ENCODE measurements at regions not wholly inside any gene's neighbourhood (a gene's known extent, or its start where the extent isn't known, plus 50 kb on each side); places are given as distances from the start of the nearest gene placed in this dataset.

GRCh38 chr5:109250080-109250479, 159.7 kb downstream of the PJA2 start:
- Histone ChIP-seq H3K4me1 (ENCODE audit: control insufficient read depth, insufficient read depth, low read length) (no peaks in the 10 kb centered on the region), H2BK5ac (ENCODE audit: low read depth, low read length, poor library complexity, severe bottlenecking) (no peak overlapping the region), H2BK15ac (ENCODE audit: low read depth, low read length) (no peak overlapping the region), H3K9me1 (ENCODE audit: insufficient read depth, low read length) (no peaks in the 10 kb centered on the region), H2AFZ (replicated peaks; ENCODE audit: low read length, poor library complexity) (no peak overlapping the region), H4K5ac (ENCODE audit: low read depth, low read length) (no peak overlapping the region), H3K9me3 (ENCODE audit: control insufficient read depth, insufficient read depth, low read length) (peaks cover 3% of the 10 kb centered on the region; the same call in 1 of the 2 replicates), H2BK20ac (ENCODE audit: low read depth, low read length) (no peak overlapping the region), H3K4ac (ENCODE audit: low read depth, low read length) (no peak overlapping the region), H3K18ac (ENCODE audit: low read depth, low read length) (no peak overlapping the region), H4K91ac (ENCODE audit: insufficient read depth, low read depth, low read length) (no peak overlapping the region), H2AK9ac (replicated peaks; ENCODE audit: low read depth, low read length, poor library complexity) (no peak overlapping the region), H2AK5ac (ENCODE audit: low read depth, low read length) (no peak overlapping the region), H3K27me3 (ENCODE audit: control insufficient read depth, insufficient read depth, low read length) (no peaks in the 10 kb centered on the region; the same call in 1 of the 2 replicates), H4K20me1 (ENCODE audit: insufficient read depth, low read length) (no peaks in the 10 kb centered on the region), H3K4me2 (ENCODE audit: low read depth, low read length) (no peak overlapping the region), H3K14ac (replicated peaks; ENCODE audit: low read depth, low read length) (no peak overlapping the region), H3K23ac (ENCODE audit: low read depth, low read length) (no peak overlapping the region), H3K79me1 (ENCODE audit: low read depth in 1 of 2, low read length in 2 of 2) (no peaks in the 10 kb centered on the region), H3K4me3 (ENCODE audit: insufficient read depth, low read depth, low read length) (no peak overlapping the region), H4K8ac (ENCODE audit: low read depth in 2 of 2, low read length in 2 of 2) (no peak overlapping the region), H3K36me3 (ENCODE audit: control insufficient read depth, insufficient read depth, low read length) (no peaks in the 10 kb centered on the region), H3K9ac (ENCODE audit: low read depth, low read length) (no peak overlapping the region), H2BK120ac (ENCODE audit: low read depth, low read length) (no peak overlapping the region), H3K56ac (ENCODE audit: extremely low read depth, insufficient read depth, low read length) (no peak overlapping the region), H3K27ac (ENCODE audit: insufficient read depth, low read length) (no peak overlapping the region)
- DNase-seq = no peak
- in situ Hi-C loops (cut with MboI; ENCODE audit: low sequenced_read_pairs) (no loop called here), dilution Hi-C loops (cut with HindIII; ENCODE audit: low sequenced_read_pairs, unreplicated experiment) (no loop called here), intact Hi-C loops (cut with micrococcal nuclease) (no loop called here)
- TF ChIP-seq BHLHE40 (IDR thresholded peaks at IDR 0.05; ENCODE audit: low read depth, low read length) (no peak), ELK1 (IDR thresholded peaks at IDR 0.05; ENCODE audit: borderline replicate concordance, low read depth, low read length) (no peak), SMC3 (IDR thresholded peaks at IDR 0.05; ENCODE audit: low read depth, low read length) (no peak), CEBPB (IDR thresholded peaks at IDR 0.05; ENCODE audit: low read depth, low read length) (no peak), RCOR1 (IDR thresholded peaks at IDR 0.05; ENCODE audit: insufficient replicate concordance, low read length) (no peak), NFE2L2 (IDR thresholded peaks at IDR 0.05; ENCODE audit: low read depth, low read length) (no peak), CHD1 (IDR thresholded peaks at IDR 0.05; ENCODE audit: low read depth, low read length) (no peak), RAD21 (IDR thresholded peaks at IDR 0.05; ENCODE audit: low read length) (no peak), CTCF (conservative IDR thresholded peaks at IDR 0.05; ENCODE audit: low read depth, low read length) (no peak), MAZ (IDR thresholded peaks at IDR 0.05; ENCODE audit: borderline replicate concordance, low read depth, low read length) (no peak), FOS (IDR thresholded peaks at IDR 0.05; ENCODE audit: low read depth, low read length) (no peak), RFX5 (IDR thresholded peaks at IDR 0.05; ENCODE audit: low read depth, low read length) (no peak)
- no TSS peak for BruUV-seq (replicated peaks)
- no peak for ATAC-seq (ENCODE audit: low read depth)
- POLR2A ChIA-PET (ENCODE audit: unreplicated experiment) = no interaction called here
- 80% methylated on average over 1 of the region's 4 CpGs; no CpG with 5 or more reads in 1 of the 2 experiments for WGBS, 2 experiments (ENCODE audit: extremely low coverage in 2 of 2, insufficient read length in 1 of 2)
- CTCF ChIA-PET = no interaction called here

Data from IMR-90 (cell line).